K562 (cell line): ENCODE measurements at regions not wholly inside any gene's neighbourhood (a gene's known extent, or its start where the extent isn't known, plus 50 kb on each side); places are given as distances from the start of the nearest gene placed in this dataset. TPM values are rescaled to one million over a fixed set of nuclear protein-coding genes. Genes with fewer than 3 reads are reported as not detected.

ENCODE experiments used
- small RNA-seq: library from RNA; depleted of rRNA; stranded (forward); fragments of <200 nt; gene quantifications from one replicate; pipeline ENCODE3, GENCODE V24; 2014

Small RNA genes lying in the stretch of these regions (small RNA-seq; reads per million reads assigned to genes)
- gene MRPS36P5 (not detected), gene RPS27P21 (not detected)
